ENCODE measurements at regions not wholly inside any gene's neighbourhood (a gene's known extent, or its start where the extent isn't known, plus 50 kb on each side); places are given as distances from the start of the nearest gene placed in this dataset.

GRCh38 chr19:30701178-30701577 is 329.0 kb downstream of the ZNF536 start:
- intact Hi-C loops (cut with DNase I) = no loop called here
- no peaks in the 10 kb centered on the region for H3K27me3 ChIP-seq (replicated peaks; ENCODE audit: insufficient read depth)
- DNase-seq (ENCODE audit: low spot score) = no peak
- H3K36me3 ChIP-seq = no peaks in the 10 kb centered on the region
- TF ChIP-seq POLR2A (IDR thresholded peaks at IDR 0.05) (no peak), CTCF (IDR thresholded peaks at IDR 0.05) (no peak), POLR2AphosphoS5 (IDR thresholded peaks at IDR 0.05) (no peak)
- no peaks in the 10 kb centered on the region for H3K4me1 ChIP-seq (replicated peaks)
- no peaks in the 10 kb centered on the region for H3K9me3 ChIP-seq
- no peak overlapping the region for H3K4me3 ChIP-seq
- WGBS = 95% methylated on average over 2 of the region's 2 CpGs
- no peak overlapping the region for H3K27ac ChIP-seq

GRCh38 chr19:30699871-30700280 is 327.7 kb downstream of the ZNF536 start:
- no peak overlapping the region for H3K4me3 ChIP-seq
- TF ChIP-seq POLR2A (IDR thresholded peaks at IDR 0.05) (no peak), CTCF (IDR thresholded peaks at IDR 0.05) (no peak), POLR2AphosphoS5 (IDR thresholded peaks at IDR 0.05) (no peak)
- intact Hi-C loops (cut with DNase I) = loop anchor here (10.0 kb wide), 1 partner anchor 655 kb away; no protein-coding TSS in a partner anchor
- H3K4me1 ChIP-seq (replicated peaks) = no peaks in the 10 kb centered on the region
- no peak for DNase-seq (ENCODE audit: low spot score)
- WGBS = 97% methylated on average over 3 of the region's 3 CpGs
- H3K9me3 ChIP-seq = no peaks in the 10 kb centered on the region
- H3K27ac ChIP-seq = no peak overlapping the region
- no peaks in the 10 kb centered on the region for H3K36me3 ChIP-seq
- H3K27me3 ChIP-seq (replicated peaks; ENCODE audit: insufficient read depth) = no peaks in the 10 kb centered on the region

DNA sequence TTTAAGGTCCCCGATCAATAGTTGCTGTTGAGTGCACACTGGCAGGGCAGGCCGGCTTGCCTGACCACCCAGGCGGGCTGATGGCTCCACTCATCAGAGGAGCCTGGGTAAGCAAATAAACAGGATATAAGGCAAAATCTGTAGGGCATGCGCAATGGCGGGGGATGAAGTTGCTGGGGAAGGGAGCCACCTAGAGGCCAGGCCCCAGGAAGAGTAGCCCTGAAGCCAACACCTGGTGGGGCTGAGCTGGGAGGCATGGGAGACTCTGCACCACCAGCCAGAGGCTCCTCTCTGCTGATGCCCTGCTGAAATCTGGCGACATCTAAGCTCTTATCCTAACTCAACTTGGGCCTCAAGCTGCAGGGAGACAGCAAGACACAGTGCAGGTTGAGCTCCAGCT is 324.3 kb downstream of the ZNF536 start:
- intact Hi-C loops (cut with DNase I) = loop anchor here (10.0 kb wide), 1 partner anchor 658 kb away; no protein-coding TSS in a partner anchor
- WGBS = 54% methylated on average over 6 of the region's 6 CpGs
- Histone ChIP-seq H3K27me3 (replicated peaks; ENCODE audit: insufficient read depth) (no peaks in the 10 kb centered on the region), H3K36me3 (no peaks in the 10 kb centered on the region), H3K27ac (no peak overlapping the region), H3K9me3 (no peaks in the 10 kb centered on the region), H3K4me1 (replicated peaks) (no peaks in the 10 kb centered on the region), H3K4me3 (no peak overlapping the region)
- DNase-seq (ENCODE audit: low spot score) = no peak
- TF ChIP-seq POLR2AphosphoS5 (IDR thresholded peaks at IDR 0.05) = no peak
- TF ChIP-seq CTCF (IDR thresholded peaks at IDR 0.05) = peak in 2 of 4 experiments; percentile 14 to 34
- no peak for TF ChIP-seq POLR2A (IDR thresholded peaks at IDR 0.05)

DNA sequence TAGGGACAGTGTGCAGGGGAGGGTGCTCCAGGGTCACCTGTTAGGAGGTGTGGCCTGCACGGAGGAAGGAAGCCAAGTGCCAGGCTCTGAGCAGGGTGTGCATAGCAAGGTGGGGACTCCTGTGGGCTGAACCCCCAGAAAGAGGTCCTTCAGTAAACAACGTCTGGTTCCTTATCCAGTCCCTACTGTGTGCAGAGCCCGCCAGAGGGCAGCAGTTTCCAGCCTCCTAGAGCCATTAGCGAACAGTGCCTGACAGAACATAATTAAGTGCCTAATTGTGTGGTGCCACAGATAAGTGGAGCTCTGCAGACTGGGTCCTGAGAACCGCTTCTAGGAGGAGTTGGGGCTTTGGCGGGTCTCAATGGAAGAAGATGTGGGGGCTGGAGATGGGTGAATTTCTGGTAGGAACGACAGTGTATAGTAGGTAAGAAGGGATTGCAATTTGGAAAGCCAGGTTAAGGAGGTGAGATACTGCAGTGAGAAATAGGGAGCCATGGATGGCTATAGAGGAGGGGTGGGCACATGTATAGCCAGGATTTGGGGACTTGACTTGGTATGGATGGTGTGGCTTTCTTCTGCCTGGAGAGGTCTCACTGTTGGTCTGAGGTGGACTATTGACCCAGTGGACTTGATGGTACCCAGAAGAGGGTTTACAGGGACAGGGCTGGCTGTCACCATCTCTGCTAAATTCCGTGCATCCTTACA is 323.1 kb downstream of the ZNF536 start:
- H3K4me1 ChIP-seq (replicated peaks) = no peaks in the 10 kb centered on the region
- H3K27ac ChIP-seq = no peak overlapping the region
- H3K36me3 ChIP-seq = no peaks in the 10 kb centered on the region
- TF ChIP-seq CTCF (IDR thresholded peaks at IDR 0.05) (no peak), POLR2A (IDR thresholded peaks at IDR 0.05) (no peak)
- no peaks in the 10 kb centered on the region for H3K27me3 ChIP-seq (replicated peaks; ENCODE audit: insufficient read depth)
- H3K4me3 ChIP-seq = no peak overlapping the region
- 89% methylated on average over 8 of the region's 8 CpGs for WGBS
- intact Hi-C loops (cut with DNase I) = loop anchor here (10.0 kb wide), 1 partner anchor 659 kb away; no protein-coding TSS in a partner anchor
- DNase-seq (ENCODE audit: low spot score) = no peak
- H3K9me3 ChIP-seq = no peaks in the 10 kb centered on the region

DNA sequence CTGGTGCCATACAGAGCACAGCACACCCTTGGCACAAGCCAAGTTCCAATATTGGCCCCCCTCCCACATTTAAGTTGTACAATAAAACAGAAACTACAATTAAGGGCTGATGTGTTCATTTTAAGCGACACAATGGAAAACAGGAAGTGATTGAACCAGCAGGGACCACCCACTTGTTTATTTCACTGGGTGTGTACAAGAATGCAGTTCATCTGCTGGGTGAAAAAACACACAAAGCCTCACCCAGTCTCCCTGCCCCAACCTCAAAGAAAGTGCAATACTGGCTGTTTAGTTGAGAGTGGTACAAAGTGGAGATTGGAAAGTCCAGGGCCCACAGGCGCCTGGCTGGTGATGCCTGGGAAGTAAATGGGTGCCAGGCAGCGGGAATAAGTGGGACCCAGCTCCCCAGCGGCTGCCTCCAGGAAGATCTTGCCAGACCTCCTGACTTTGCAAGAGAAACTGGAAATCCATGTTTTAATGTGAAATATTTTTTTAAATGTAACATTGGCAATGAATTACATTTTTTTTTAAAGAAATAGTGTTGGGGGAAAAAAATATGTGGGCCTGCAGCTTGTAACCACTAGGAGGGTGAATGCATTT is 322.1 kb downstream of the ZNF536 start:
- no peaks in the 10 kb centered on the region for H3K36me3 ChIP-seq
- no peak overlapping the region for H3K4me3 ChIP-seq
- H3K27me3 ChIP-seq (replicated peaks; ENCODE audit: insufficient read depth) = no peaks in the 10 kb centered on the region
- H3K27ac ChIP-seq = no peak overlapping the region
- 78% methylated on average over 4 of the region's 4 CpGs for WGBS
- H3K4me1 ChIP-seq (replicated peaks) = no peaks in the 10 kb centered on the region
- DNase-seq (ENCODE audit: low spot score) = no peak
- intact Hi-C loops (cut with DNase I) = loop anchor here (10.0 kb wide), 1 partner anchor 661 kb away; no protein-coding TSS in a partner anchor
- TF ChIP-seq POLR2A (IDR thresholded peaks at IDR 0.05) = no peak
- TF ChIP-seq POLR2AphosphoS5 (IDR thresholded peaks at IDR 0.05) = no peak
- no peaks in the 10 kb centered on the region for H3K9me3 ChIP-seq

Data from prostate gland (tissue), 2 donors.